AG04449 (cell line): ENCODE measurements at regions not wholly inside any gene's neighbourhood (a gene's known extent, or its start where the extent isn't known, plus 50 kb on each side); places are given as distances from the start of the nearest gene placed in this dataset.

Experiments
- CTCF ChIA-PET: fragments of 350-600 bp; formaldehyde crosslinking; extraction: SDS; loops from one replicate; lab custom pipeline; 2021; ENCODE audit warnings: antibody characterized with exemption; lab: Yijun Ruan, JAX
- POLR2A ChIA-PET: fragments of 400-600, 350-600 bp; formaldehyde crosslinking; extraction: SDS; loops from one replicate; lab custom pipeline; 2020; ENCODE audit warnings: antibody characterized with exemption, inconsistent platforms; lab: Yijun Ruan, JAX
- DNase-seq: peaks from one replicate; pipeline ENCODE4 v3.0.0-alpha.2; 2010; ENCODE audit warnings: low read depth, low spot score
- H3K4me3 ChIP-seq: 2 replicates; pipeline ENCODE4 v1.5.1; 2011; ENCODE audit warnings: low read depth, mild to moderate bottlenecking, control low read depth, low read length
- TF ChIP-seq, protein P1 (sequence below): IDR thresholded peaks from one replicate; pipeline ENCODE4 v1.5.1; 2011; ENCODE audit warnings: mild to moderate bottlenecking, moderate library complexity, low read length, control low read depth, inconsistent platforms; ENCODE audit not compliant: insufficient read depth; ENCODE audit errors: missing control alignments

DNA sequence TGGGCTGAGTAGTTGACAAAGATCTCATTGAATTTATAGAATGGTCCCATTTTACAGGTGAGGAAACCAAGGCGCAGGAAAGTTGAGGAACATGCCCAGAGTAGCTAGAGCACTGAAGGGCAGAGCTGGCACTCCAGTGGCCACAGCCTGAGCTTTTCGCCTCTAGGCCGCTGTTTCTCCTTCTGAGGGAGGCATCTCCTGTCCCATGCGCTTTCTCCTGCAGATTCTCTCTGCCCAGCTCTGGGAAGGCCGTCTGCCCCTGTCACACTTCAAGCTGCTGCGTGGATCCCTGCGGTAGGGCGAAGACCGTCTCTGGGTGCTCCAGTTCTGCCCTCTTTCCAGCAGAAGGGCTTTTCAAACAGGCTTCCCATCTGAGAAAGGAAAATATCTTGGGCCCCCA is 159.9 kb downstream of the ACTL8 start:
- no peak overlapping the region for H3K4me3 ChIP-seq
- CTCF ChIA-PET: interaction anchor here (1.5 kb wide), 1 partner anchor 201 kb away, joined by 3 read pairs; no protein-coding TSS in a partner anchor
- no peak for DNase-seq
- TF ChIP-seq, protein P1, sequence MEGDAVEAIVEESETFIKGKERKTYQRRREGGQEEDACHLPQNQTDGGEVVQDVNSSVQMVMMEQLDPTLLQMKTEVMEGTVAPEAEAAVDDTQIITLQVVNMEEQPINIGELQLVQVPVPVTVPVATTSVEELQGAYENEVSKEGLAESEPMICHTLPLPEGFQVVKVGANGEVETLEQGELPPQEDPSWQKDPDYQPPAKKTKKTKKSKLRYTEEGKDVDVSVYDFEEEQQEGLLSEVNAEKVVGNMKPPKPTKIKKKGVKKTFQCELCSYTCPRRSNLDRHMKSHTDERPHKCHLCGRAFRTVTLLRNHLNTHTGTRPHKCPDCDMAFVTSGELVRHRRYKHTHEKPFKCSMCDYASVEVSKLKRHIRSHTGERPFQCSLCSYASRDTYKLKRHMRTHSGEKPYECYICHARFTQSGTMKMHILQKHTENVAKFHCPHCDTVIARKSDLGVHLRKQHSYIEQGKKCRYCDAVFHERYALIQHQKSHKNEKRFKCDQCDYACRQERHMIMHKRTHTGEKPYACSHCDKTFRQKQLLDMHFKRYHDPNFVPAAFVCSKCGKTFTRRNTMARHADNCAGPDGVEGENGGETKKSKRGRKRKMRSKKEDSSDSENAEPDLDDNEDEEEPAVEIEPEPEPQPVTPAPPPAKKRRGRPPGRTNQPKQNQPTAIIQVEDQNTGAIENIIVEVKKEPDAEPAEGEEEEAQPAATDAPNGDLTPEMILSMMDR: no peak
- POLR2A ChIA-PET: no interaction called here

DNA sequence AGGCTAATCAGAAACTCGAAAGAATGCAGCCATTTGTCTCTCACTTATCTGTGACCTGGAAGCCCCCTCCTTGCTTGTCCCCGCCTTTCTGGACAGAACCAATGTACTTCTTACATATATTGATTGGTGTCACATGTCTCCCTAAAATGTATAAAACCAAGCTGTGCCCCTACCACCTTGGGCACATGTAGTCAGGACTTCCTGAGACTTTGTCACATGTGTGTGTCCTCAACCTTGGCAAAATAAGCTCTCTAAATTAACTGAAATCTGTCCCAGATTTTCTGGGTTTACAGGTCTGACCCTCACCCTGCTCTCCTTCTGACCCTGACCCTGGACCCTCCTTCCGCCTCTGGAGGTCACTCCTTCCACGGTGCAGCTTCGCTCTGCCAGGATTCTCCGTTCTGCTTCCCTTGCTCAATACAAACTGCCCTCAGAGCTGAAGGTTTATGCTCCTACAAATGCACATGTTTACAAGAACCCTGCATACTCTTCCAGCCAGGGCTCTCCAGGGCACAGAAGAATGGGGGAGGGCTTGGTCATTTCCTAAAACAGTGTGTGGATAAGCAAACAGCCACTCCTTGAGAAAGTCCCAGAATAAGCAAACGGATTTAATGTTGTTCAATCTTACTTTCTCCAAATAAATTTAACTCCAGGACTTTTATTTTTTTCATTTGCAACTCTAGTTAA is 160.5 kb downstream of the ACTL8 start:
- DNase-seq: no peak
- ChIA-PET CTCF (interaction anchor here (1.5 kb wide), 1 partner anchor 202 kb away, joined by 3 read pairs; no protein-coding TSS in a partner anchor), POLR2A (no interaction called here)
- no peak overlapping the region for H3K4me3 ChIP-seq
- TF ChIP-seq, protein P1: no peak

DNA sequence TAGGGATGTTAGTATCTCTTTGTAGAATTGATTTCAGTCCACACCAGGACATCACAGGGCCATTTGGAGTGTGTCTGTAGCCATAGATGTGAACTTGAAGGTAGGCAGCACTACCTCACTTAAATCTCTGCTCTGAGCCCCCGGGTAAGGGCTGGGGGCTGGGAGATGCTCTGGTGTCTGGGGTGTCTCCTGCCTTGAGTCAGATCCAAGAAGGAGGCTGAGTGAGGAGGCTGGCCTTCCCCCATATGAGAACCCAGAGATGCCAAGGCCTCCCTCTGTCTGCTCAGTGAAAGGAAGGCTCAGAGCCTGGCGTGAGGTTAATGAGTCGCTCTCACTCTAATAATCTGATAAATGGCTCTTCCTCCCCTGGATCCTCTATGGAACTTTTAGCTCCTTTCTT is 161.6 kb downstream of the ACTL8 start:
- CTCF ChIA-PET: interaction anchor here (1.5 kb wide), 1 partner anchor 203 kb away, joined by 3 read pairs; no protein-coding TSS in a partner anchor
- TF ChIP-seq, protein P1: no peak
- DNase-seq: no peak
- POLR2A ChIA-PET: no interaction called here
- H3K4me3 ChIP-seq: no peak overlapping the region

DNA sequence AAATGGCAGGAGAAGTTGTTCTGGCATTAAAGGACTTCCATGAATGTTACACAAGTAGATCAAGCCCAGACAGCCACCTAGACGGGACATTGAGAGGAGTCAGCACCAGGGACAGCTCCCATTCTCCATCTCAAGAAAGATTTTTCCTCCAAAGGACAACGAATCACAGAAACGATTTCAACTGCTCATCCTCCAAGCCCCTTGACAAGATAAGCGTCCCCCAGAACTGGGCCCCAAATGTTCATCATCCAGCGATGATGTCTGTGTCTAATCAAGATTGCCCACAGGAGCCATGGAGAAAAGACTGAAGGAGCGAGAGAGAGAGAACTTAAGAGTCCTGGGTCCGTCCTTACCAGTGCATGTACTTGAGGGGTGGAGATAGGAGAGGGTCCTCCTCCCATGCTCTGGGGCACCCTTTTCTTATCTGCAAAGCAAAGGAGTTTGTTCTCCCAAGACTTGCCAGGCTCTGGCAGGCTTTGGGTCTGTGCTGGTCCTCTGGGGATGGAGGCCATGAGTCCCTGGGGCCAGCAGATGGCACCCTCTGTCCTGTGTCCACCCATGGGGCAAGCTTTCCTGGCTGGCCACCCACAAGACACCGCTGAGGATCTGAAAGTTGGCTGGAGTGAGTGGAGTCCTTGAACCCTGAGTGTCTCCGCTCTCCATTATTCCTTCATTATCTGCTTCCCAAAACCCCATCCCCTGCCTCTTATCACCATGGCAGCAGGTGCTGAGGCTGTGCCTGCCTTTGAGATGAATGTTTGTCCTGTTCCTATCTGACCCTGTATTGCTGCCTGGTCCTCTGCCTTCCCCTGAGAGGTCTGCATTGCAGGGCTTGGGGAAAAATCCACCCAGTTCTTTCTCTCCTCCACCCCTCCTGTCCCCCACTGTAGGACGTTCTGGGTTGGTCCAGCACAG is 164.6 kb downstream of the ACTL8 start:
- TF ChIP-seq, protein P1: peak; percentile 15
- no peak overlapping the region for H3K4me3 ChIP-seq
- ChIA-PET POLR2A (no interaction called here), CTCF (interaction anchor here (0.9 kb wide), 1 partner anchor 258 kb away, joined by 4 read pairs; no protein-coding TSS in a partner anchor)
- DNase-seq: no peak

DNA sequence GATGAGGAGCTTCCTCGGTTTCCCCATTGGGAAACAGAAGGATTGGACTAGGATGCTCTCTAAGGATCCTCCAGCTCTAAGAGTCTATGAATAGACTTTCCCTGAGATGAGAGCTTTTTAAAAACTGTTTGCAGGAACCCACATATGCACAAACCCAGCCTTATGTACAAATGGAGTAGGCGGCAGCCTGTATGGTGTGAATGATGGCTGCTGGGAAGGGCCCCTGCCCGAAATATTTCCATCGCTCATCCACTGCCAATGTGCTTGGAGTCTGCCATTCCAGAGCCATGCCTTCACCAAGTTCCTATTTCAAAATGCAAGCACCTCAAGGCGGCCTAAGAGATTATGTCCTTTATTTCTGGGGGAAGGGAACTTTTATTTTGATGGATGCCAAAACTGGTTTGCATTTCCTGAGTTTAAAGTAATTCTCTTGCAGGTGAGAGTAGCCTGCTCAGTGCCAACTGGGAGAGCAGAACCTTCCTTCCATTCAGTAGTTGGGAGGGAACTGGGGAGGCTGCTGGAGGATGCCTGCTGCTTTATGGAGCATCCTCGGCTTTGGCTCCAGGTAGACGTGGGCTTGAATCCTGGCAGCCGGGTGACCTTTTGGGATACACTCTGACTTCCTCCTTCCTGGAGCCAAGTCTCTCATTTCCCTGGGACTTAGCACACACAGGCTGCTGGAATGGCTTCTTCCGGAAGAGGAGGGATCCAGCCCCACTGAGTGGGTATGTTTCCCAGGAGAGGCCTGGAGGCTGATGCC is 165.9 kb downstream of the ACTL8 start:
- POLR2A ChIA-PET: no interaction called here
- DNase-seq: no peak
- H3K4me3 ChIP-seq: no peak overlapping the region
- TF ChIP-seq, protein P1: no peak
- CTCF ChIA-PET: interaction anchor here (0.8 kb wide), 1 partner anchor 179 kb away, joined by 3 read pairs; no protein-coding TSS in a partner anchor
